ENCODE measurements at regions not wholly inside any gene's neighbourhood (a gene's known extent, or its start where the extent isn't known, plus 50 kb on each side); places are given as distances from the start of the nearest gene placed in this dataset.
"Not testable (repeated sequence)": the region's sequence is repeated elsewhere in the genome, so short reads cannot be mapped to it uniquely, and the experiment has no call there.

DNA sequence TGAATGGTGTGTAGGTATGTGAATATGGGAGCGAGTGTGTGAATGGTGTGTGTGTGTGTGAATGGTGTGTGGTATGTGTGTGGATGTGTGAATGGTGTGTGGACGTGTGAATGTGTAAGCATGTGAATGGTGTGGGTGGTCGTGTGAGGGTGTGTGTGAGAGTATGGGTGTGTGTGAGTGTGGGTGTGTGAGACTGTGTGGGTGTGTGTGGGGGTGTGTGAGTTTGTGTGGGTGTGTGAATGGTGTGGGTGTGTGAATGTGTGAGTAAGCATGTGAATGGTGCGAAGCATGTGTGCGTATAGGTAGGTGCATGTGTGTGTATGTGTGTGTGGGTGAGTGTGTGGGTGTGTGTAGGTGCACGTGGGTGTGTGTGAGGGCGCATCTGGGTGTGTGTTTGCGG lies 160.7 kb upstream of the COBL start:
- no peak for DNase-seq

- DNase-seq, result no peak
These were observed 159.4 kb upstream of the COBL start for GRCh38 chr7:51476026-51476425.

GRCh38 chr7:51472873-51473272 lies 156.3 kb upstream of the COBL start:
- DNase-seq, result no peak

DNA sequence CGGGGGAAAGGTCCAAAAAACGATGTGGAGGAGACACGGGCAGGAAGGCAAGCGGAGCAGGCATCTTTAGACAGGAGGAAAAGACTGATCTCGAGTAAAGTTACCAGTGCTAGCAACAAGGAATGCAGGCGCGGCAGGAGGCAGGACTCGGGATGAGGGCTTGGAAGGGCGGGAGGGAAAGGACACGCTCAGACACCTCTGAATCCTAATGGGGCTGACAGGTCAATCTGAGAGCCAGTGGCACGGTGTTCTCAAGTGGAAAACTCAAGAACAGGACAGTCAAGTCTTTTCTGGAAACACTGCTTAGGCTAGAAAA lies 155.3 kb upstream of the COBL start:
- no peak for DNase-seq

- no peak for DNase-seq
These were observed 154.8 kb upstream of the COBL start for GRCh38 chr7:51471210-51471980.

DNA sequence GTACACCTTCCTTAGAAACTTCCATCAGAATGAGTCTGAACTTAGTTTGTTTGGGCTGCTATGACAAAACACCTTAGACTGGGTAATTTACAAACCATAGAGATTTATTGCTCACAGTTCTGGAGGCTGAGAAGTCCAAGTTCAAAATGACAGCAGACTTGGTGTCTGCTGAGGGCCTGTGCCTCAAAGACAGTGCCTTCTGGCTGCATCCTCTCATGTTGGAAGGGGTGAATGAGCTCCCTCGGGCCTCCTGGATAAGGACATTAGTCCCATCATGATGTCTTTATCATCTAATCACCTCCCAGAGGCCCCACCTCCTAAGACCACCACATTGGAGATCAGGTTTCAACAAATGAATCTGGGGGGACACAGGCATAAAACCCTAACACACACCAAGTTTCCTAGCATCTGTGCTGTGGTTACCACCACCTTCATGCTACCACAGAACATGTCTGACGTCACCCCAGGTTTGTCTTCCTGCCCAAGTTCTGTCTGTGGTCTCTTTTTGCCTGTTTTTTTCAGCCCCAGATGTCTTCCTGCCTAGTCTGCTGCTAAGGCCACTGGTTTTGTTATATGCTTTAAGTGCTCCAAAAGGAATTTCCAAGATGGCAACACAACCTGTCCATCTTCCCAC lies 150.9 kb upstream of the COBL start:
- no peak for DNase-seq

- DNase-seq, result no peak
These were observed 143.2 kb upstream of the COBL start for GRCh38 chr7:51459809-51460208.

- no peak for DNase-seq
These were observed 142.1 kb upstream of the COBL start for GRCh38 chr7:51458693-51459092.

- no peak for DNase-seq
These were observed 140.5 kb upstream of the COBL start for GRCh38 chr7:51457079-51457478.

DNA sequence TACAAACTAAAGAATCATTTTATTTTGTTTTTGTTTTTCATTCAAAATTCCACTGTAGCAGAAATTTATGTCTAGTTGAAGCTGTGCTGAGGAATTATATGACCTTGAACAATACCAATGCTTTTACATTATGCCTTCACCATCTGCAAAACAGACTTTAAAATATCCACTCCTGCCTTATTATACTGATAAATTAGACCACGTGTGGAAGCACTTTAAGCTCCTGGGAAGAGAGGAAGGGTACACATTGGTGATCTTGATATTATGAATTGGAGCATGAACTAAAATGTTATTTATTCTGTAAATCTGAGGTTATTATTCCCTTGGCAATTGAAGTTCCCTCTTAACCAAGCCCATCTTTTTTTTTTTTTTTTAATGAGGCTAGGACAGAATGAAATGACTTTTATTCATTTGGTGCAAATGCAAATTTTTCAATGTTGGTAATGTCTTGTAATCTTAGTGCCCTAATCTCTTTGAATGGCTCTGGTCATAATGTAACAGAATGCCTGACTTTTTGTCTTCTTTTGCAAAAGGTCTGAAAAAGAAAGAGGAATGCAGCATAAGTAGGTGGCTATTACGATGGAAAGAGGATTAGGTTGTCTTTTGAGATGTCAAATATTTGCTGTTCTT lies 139.9 kb upstream of the COBL start:
- DNase-seq, result no peak

- no peak for DNase-seq
These were observed 139.3 kb upstream of the COBL start for GRCh38 chr7:51455948-51456347.

DNA sequence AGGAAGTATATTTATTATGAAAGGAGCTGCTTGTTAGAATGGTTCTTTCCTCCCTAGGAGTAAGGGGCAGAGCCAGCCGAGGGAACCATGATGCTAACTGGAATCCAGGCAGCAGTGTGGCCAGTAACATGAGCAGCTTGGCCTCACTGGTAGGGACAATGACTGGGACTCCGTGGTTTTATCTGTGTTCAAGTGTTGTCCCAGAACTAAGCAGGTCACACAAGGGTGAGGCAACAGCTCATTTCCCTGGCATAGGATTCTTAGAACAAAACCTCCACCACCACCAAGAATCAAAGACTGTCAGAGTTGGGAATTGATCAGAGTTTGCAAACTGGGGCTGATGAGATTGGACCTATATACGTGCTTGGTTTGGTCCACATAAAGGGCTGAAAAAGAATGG lies 138.9 kb upstream of the COBL start:
- DNase-seq, result no peak

- no peak for DNase-seq
These were observed 138.5 kb upstream of the COBL start for GRCh38 chr7:51455086-51455485.

DNA sequence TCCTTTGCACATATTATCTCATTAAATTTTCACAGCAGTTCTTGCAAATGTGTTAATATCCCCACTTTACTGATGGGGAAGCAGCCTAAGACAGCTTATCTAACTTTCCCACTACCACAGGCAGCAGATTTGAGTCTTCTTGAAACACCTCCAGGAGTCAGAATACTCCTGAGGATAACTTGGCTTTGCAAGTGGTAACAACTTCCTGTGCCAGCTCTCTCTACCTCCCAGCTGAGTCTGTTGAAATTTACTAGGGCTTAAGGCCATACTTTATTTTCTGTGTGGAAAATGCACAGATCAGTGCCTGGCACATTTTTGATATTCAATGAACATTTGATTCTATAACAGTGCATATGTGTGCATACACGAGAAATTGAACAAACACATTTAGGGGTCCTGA lies 136.1 kb upstream of the COBL start:
- DNase-seq, result no peak

- no peak for DNase-seq
These were observed 135.3 kb upstream of the COBL start for GRCh38 chr7:51451751-51452476.

- DNase-seq, result no peak
These were observed 133.9 kb upstream of the COBL start for GRCh38 chr7:51450541-51450940.

DNA sequence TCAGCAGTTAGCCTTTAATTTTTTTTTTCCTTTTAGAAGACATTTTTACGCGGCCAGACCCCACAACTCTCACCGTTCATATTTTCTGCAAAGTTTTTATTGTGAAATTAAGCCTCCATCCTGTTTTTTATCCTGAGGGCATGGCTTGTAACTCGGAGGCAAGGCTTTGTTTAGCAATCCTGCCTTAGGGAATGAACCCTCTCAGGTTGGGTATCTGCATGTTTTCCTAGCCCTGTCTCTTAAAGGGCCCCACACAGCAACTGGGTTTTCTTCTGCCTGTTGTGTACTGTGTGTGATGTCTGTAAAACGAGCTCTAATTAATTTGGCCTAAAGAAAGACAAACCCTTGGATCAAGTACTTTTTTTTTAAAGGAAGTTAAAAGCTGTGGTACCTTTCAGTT lies 130.2 kb upstream of the COBL start:
- DNase-seq, result no peak

DNA sequence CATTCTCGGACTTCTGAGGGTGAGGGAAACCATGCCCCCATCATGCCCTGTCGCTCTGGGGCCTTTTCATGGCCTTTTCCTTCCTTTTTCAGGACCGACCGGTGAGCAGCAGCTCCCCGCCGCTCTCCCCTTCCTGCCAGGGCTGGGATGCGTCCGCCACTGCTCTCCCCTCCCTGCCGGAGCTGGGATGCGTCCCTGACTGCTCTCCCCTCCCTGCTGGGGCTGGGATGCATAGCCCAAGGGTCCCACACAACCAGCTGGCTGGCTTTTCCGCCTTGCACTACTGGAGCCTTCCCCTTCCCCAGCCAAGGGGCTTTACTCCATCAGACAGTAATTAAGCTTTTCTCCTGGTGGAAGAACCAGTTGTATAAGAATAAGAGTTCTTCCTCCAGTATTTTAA lies 129.7 kb upstream of the COBL start:
- no peak for DNase-seq

GRCh38 chr7:51444936-51445335 lies 128.3 kb upstream of the COBL start:
- DNase-seq, result no peak

GRCh38 chr7:51430480-51431086 lies 114.0 kb upstream of the COBL start:
- DNase-seq, result peak; percentile 12

DNA sequence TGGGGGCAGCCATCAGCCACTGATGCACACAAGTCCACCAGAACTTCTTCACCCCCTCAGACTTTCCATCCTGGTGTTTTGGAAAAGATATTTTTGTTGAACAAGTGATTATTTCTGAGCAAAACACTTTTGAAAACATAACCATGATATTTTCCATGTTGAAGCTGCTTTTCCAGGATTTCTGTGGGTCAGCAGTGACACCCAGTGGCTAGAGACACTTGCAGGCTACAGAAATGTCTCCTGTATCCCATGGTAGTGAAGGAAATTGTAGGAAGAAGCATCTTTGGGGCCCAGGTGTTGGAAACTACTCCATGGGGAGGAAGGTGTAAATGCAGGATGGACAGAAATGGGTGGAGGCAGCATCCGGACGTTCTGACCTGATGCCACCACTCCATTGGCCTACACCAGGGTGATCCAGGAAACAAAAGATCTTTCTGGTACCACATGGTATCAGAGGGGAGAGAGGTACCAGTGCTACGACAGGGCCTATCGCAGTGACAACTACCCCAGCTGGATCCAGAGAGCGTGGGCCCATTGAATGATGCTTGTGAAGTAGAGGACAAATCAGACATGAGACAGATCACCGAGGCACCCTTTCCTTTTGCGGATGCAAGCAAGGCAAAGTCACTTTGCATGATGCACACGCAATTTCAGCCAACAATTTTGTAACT lies 111.7 kb upstream of the COBL start:
- DNase-seq, result no peak

DNA sequence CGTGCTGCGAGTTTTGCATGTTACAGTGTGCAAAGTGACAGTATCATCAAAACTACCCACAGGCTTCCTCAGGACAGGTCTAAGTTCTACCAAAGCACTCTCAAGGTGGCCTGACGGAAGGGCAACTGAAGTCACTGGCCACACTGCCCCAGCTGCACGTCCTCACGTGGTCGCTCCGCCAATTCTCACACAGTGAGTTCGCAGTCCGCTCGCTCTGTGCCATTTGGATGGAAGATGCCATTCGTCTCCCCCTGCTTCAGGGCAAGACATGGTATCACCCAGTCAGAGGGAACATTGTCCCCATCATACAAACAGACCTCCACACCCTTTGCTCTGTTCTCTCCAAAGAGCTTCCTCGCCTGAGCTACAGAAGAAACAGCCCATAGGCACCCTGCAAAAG lies 109.6 kb upstream of the COBL start:
- DNase-seq, result no peak

DNA sequence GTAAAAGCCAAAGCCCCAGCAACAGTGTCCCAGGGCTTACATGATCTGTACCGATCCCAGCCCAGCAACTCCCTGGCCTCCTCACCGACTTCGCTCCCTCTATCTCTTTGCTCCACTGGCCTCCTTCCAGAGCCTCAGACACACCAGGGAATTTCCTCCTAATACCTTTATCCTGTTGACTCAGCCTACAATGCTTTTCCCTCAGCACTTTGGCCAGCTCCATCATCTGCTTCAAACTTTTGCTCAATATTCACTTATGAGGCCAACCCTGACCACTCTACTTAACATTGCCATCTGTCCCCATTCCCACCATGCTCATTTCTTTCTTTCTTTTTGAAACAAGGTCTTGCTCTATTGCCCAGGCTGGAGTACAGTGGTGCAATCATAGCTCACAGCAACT lies 93.3 kb upstream of the COBL start:
- not testable (repeated sequence) for DNase-seq
